Liver (tissue), 8 donors: ENCODE measurements at regions not wholly inside any gene's neighbourhood (a gene's known extent, or its start where the extent isn't known, plus 50 kb on each side); places are given as distances from the start of the nearest gene placed in this dataset.

ENCODE experiments used
- DNase-seq: peaks from one replicate; pipeline ENCODE4 v3.0.0-alpha.2; 2017; ENCODE audit warnings: low spot score
- H3K27ac ChIP-seq, 2 donors: one replicate each; pipeline ENCODE4 v1.7.0; 2013; ENCODE audit warnings: inconsistent platforms in 2 of 2, low read length in 2 of 2, control low read depth in 1 of 2, low read depth in 1 of 2, mild to moderate bottlenecking in 1 of 2
- H3K27me3 ChIP-seq, 4 donors: one replicate each; pipeline versions ENCODE4 v1.6.1 to v1.7.0; 2013; ENCODE audit warnings: low read length in 3 of 4, inconsistent platforms in 1 of 4, mild to moderate bottlenecking in 1 of 4, moderate library complexity in 1 of 4; ENCODE audit not compliant: control insufficient read depth in 4 of 4, insufficient read depth in 4 of 4
- H3K36me3 ChIP-seq, 4 donors: one replicate each; pipeline versions ENCODE4 v1.6.1 to v1.7.0; 2013; ENCODE audit warnings: low read length in 3 of 4, mild to moderate bottlenecking in 3 of 4, low read depth in 1 of 4, moderate library complexity in 1 of 4; ENCODE audit not compliant: control insufficient read depth in 4 of 4, insufficient read depth in 3 of 4
- H3K4me1 ChIP-seq, 4 donors: one replicate each; pipeline versions ENCODE4 v1.6.1 to v1.7.0; 2013; ENCODE audit warnings: low read length in 3 of 4, mild to moderate bottlenecking in 3 of 4, moderate library complexity in 1 of 4; ENCODE audit not compliant: control insufficient read depth in 4 of 4, insufficient read depth in 4 of 4
- H3K4me3 ChIP-seq, 3 donors: one replicate each; pipeline versions ENCODE4 v1.6.1 to v1.7.0; 2013; ENCODE audit warnings: low read length in 3 of 3, control low read depth in 1 of 3, low read depth in 1 of 3, mild to moderate bottlenecking in 1 of 3
- H3K9ac ChIP-seq, 2 donors: one replicate each; pipeline ENCODE4 v1.7.0; 2013; ENCODE audit warnings: low read length in 2 of 2, mild to moderate bottlenecking in 2 of 2, moderate library complexity in 2 of 2, control low read depth in 1 of 2, low read depth in 1 of 2
- H3K9me3 ChIP-seq, 4 donors: one replicate each; pipeline versions ENCODE4 v1.6.1 to v1.7.0; 2013; ENCODE audit warnings: low read length in 3 of 4; ENCODE audit not compliant: control insufficient read depth in 4 of 4
- EGR1 ChIP-seq, 2 donors: IDR thresholded peaks; 2 replicates each; pipeline ENCODE4 v1.6.1; 2016 to 2018; ENCODE audit warnings: antibody characterized with exemption in 2 of 2, low read depth in 2 of 2
- FOXA1 ChIP-seq: IDR thresholded peaks from 2 replicates; pipeline ENCODE4 v1.6.1; 2016; ENCODE audit warnings: antibody characterized with exemption
- FOXA2 ChIP-seq: IDR thresholded peaks from 2 replicates; pipeline ENCODE4 v1.6.1; 2016; ENCODE audit warnings: antibody characterized with exemption
- GABPA ChIP-seq, 2 donors: IDR thresholded peaks in 1 of 2; conservative IDR thresholded peaks in 1 of 2; 2 replicates each; pipeline ENCODE4 v1.6.1; 2016; ENCODE audit warnings: antibody characterized with exemption in 2 of 2, mild to moderate bottlenecking in 1 of 2, moderate library complexity in 1 of 2
- HNF4A ChIP-seq, 2 donors: conservative IDR thresholded peaks; 2 replicates each; pipeline ENCODE4 v1.6.1; 2016; ENCODE audit warnings: antibody characterized with exemption in 2 of 2, mild to moderate bottlenecking in 2 of 2
- HNF4G ChIP-seq: IDR thresholded peaks from 2 replicates; pipeline ENCODE4 v1.6.1; 2016; ENCODE audit warnings: antibody characterized with exemption
- JUND ChIP-seq, 2 donors: IDR thresholded peaks; 2 replicates each; pipeline ENCODE4 v1.6.1; 2016; ENCODE audit warnings: antibody characterized with exemption in 2 of 2
- NR2F2 ChIP-seq: IDR thresholded peaks from 2 replicates; pipeline ENCODE4 v1.6.1; 2016; ENCODE audit warnings: antibody characterized with exemption
- RAD21 ChIP-seq, 2 donors: IDR thresholded peaks; 2 replicates each; pipeline ENCODE4 v1.6.1; 2016; ENCODE audit warnings: antibody characterized with exemption in 2 of 2, mild to moderate bottlenecking in 2 of 2
- RXRA ChIP-seq, 2 donors: IDR thresholded peaks; 2 replicates each; pipeline ENCODE4 v1.6.1; 2017 to 2018; ENCODE audit warnings: antibody characterized with exemption in 2 of 2, mild to moderate bottlenecking in 1 of 2
- SP1 ChIP-seq: IDR thresholded peaks from 2 replicates; pipeline ENCODE4 v1.6.1; 2018; ENCODE audit warnings: antibody characterized with exemption, mild to moderate bottlenecking
- TAF1 ChIP-seq: conservative IDR thresholded peaks from 2 replicates; pipeline ENCODE4 v1.6.1; 2016; ENCODE audit warnings: antibody characterized with exemption, mild to moderate bottlenecking
- YY1 ChIP-seq: IDR thresholded peaks from 2 replicates; pipeline ENCODE4 v1.6.1; 2016; ENCODE audit warnings: antibody characterized with exemption, mild to moderate bottlenecking
- WGBS: extraction: QIAGEN DNeasy Blood & Tissue Kit; methylation state at CpG from one replicate; pipeline ENCODE4 v1.1.7; 2013; 5-methylcytosine and 5-hydroxymethylcytosine counted together
- TF ChIP-seq, protein P1 (sequence below): IDR thresholded peaks from 2 replicates; pipeline ENCODE4 v1.6.1; 2016; ENCODE audit warnings: antibody characterized with exemption, mild to moderate bottlenecking
- TF ChIP-seq, protein P2 (sequence below): fragments of 150-350 bp; IDR thresholded peaks from 2 replicates; pipeline ENCODE4 v1.5.1; 2017; ENCODE audit warnings: improper control_type of control experiment, low read depth, low read length; ENCODE audit not compliant: missing input control
- TF ChIP-seq, protein P3 (sequence below): IDR thresholded peaks from 2 replicates; pipeline ENCODE4 v1.6.1; 2016; ENCODE audit warnings: antibody characterized with exemption
- TF ChIP-seq, protein P4 (sequence below): IDR thresholded peaks from 2 replicates; pipeline ENCODE4 v1.6.1; 2016; ENCODE audit warnings: antibody characterized with exemption
- TF ChIP-seq, protein P5 (sequence below): IDR thresholded peaks from 2 replicates; pipeline ENCODE4 v1.6.1; 2016; ENCODE audit warnings: antibody characterized with exemption
- donor health status: healthy.
- donor health status: healthy.
- donor health status: healthy.
- donor health status: healthy.
- donor health status: healthy.

DNA sequence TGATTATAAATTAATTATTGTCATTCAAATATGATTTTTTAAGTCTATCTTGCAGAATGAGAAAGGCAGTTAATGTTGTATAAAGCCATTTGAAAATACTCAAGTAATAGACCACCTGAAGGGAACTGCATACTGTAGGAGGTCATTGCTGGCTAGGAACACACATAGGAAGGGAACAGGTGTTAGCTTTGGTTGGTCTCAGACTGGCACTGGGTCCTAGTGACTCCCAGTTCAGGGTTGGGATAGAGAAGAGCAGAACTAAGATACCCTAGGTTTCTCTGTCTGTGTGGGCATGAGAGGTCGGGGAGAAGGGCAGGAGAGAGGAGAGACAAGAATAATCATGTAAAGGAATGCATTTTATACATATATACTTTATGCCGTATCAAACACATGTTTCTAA lies 559.0 kb upstream of the GOLIM4 start:
- Histone ChIP-seq H3K36me3 (no peaks in the 10 kb centered on the region), H3K27ac (no peak overlapping the region), H3K4me3 (no peak overlapping the region), H3K9ac (no peak overlapping the region), H3K4me1 (no peaks in the 10 kb centered on the region), H3K27me3 (no peaks in the 10 kb centered on the region), H3K9me3 (no peaks in the 10 kb centered on the region)
- no peak for DNase-seq
- TF ChIP-seq, protein P1, sequence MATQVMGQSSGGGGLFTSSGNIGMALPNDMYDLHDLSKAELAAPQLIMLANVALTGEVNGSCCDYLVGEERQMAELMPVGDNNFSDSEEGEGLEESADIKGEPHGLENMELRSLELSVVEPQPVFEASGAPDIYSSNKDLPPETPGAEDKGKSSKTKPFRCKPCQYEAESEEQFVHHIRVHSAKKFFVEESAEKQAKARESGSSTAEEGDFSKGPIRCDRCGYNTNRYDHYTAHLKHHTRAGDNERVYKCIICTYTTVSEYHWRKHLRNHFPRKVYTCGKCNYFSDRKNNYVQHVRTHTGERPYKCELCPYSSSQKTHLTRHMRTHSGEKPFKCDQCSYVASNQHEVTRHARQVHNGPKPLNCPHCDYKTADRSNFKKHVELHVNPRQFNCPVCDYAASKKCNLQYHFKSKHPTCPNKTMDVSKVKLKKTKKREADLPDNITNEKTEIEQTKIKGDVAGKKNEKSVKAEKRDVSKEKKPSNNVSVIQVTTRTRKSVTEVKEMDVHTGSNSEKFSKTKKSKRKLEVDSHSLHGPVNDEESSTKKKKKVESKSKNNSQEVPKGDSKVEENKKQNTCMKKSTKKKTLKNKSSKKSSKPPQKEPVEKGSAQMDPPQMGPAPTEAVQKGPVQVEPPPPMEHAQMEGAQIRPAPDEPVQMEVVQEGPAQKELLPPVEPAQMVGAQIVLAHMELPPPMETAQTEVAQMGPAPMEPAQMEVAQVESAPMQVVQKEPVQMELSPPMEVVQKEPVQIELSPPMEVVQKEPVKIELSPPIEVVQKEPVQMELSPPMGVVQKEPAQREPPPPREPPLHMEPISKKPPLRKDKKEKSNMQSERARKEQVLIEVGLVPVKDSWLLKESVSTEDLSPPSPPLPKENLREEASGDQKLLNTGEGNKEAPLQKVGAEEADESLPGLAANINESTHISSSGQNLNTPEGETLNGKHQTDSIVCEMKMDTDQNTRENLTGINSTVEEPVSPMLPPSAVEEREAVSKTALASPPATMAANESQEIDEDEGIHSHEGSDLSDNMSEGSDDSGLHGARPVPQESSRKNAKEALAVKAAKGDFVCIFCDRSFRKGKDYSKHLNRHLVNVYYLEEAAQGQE: no peak
- TF ChIP-seq, protein P2, sequence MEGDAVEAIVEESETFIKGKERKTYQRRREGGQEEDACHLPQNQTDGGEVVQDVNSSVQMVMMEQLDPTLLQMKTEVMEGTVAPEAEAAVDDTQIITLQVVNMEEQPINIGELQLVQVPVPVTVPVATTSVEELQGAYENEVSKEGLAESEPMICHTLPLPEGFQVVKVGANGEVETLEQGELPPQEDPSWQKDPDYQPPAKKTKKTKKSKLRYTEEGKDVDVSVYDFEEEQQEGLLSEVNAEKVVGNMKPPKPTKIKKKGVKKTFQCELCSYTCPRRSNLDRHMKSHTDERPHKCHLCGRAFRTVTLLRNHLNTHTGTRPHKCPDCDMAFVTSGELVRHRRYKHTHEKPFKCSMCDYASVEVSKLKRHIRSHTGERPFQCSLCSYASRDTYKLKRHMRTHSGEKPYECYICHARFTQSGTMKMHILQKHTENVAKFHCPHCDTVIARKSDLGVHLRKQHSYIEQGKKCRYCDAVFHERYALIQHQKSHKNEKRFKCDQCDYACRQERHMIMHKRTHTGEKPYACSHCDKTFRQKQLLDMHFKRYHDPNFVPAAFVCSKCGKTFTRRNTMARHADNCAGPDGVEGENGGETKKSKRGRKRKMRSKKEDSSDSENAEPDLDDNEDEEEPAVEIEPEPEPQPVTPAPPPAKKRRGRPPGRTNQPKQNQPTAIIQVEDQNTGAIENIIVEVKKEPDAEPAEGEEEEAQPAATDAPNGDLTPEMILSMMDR: no peak
- no peak for TF ChIP-seq TAF1
- no peak for TF ChIP-seq RXRA (IDR thresholded peaks at IDR 0.05)
- no peak for TF ChIP-seq YY1
- TF ChIP-seq NR2F2: no peak
- TF ChIP-seq GABPA (IDR thresholded peaks at IDR 0.05 in 1 of 2, conservative IDR thresholded peaks at IDR 0.05 in 1 of 2): no peak
- TF ChIP-seq RAD21 (IDR thresholded peaks at IDR 0.05): no peak
- TF ChIP-seq SP1: no peak
- TF ChIP-seq FOXA1: no peak
- TF ChIP-seq FOXA2: no peak
- TF ChIP-seq, protein P3, sequence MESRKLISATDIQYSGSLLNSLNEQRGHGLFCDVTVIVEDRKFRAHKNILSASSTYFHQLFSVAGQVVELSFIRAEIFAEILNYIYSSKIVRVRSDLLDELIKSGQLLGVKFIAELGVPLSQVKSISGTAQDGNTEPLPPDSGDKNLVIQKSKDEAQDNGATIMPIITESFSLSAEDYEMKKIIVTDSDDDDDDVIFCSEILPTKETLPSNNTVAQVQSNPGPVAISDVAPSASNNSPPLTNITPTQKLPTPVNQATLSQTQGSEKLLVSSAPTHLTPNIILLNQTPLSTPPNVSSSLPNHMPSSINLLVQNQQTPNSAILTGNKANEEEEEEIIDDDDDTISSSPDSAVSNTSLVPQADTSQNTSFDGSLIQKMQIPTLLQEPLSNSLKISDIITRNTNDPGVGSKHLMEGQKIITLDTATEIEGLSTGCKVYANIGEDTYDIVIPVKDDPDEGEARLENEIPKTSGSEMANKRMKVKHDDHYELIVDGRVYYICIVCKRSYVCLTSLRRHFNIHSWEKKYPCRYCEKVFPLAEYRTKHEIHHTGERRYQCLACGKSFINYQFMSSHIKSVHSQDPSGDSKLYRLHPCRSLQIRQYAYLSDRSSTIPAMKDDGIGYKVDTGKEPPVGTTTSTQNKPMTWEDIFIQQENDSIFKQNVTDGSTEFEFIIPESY: no peak
- TF ChIP-seq HNF4A (conservative IDR thresholded peaks at IDR 0.05): no peak
- TF ChIP-seq, protein P4, sequence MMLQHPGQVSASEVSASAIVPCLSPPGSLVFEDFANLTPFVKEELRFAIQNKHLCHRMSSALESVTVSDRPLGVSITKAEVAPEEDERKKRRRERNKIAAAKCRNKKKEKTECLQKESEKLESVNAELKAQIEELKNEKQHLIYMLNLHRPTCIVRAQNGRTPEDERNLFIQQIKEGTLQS: no peak
- no peak for TF ChIP-seq JUND (IDR thresholded peaks at IDR 0.05)
- TF ChIP-seq HNF4G: no peak
- TF ChIP-seq, protein P5, sequence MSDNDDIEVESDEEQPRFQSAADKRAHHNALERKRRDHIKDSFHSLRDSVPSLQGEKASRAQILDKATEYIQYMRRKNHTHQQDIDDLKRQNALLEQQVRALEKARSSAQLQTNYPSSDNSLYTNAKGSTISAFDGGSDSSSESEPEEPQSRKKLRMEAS: no peak
- no peak for TF ChIP-seq EGR1 (IDR thresholded peaks at IDR 0.05; ENCODE audit: low read depth in 2 of 2)
- 79% methylated on average over 2 of the region's 2 CpGs for WGBS
